GM12892 (cell line): ENCODE measurements at regions not wholly inside any gene's neighbourhood (a gene's known extent, or its start where the extent isn't known, plus 50 kb on each side); places are given as distances from the start of the nearest gene placed in this dataset.

Experiments used
- POLR2A ChIP-seq: IDR thresholded peaks from 2 replicates; pipeline ENCODE4 v1.6.1; 2011; ENCODE audit warnings: low read depth, low read length, control low read depth
- POLR2AphosphoS5 ChIP-seq: IDR thresholded peaks from 2 replicates; pipeline ENCODE4 v1.6.1; 2011; ENCODE audit warnings: low read depth, low read length, control low read depth

DNA sequence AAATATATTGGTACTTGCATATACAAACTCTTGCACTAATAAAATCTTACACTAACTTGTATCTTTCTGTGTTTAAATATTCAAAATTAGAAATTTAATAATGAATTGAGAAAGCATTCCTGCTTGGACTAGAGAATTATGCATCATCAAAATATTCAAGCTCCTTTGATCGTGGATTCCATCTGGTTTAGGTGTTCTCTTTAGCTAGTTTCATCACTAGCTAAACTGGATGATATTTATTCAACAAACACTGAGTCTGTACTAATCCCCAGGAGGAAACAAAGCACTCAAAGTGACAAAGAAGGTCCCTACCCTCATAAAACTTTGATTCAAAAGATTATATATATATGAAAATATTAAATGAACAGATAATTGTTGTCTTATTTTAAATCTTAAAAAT, 1360.9 kb upstream of the ALCAM start:
- TF ChIP-seq POLR2AphosphoS5 (no peak), POLR2A (no peak)
